ENCODE measurements at regions not wholly inside any gene's neighbourhood (a gene's known extent, or its start where the extent isn't known, plus 50 kb on each side); places are given as distances from the start of the nearest gene placed in this dataset.

GRCh38 chr2:16168506-16169264 lies 228.3 kb downstream of the MYCN start:
- H3K9me3 ChIP-seq (ENCODE audit: control insufficient read depth, insufficient read depth, low read depth, low read length), result no peaks in the 10 kb centered on the region
- no peak overlapping the region for H3K4me3 ChIP-seq (ENCODE audit: low read depth, low read length)
- TF ChIP-seq REST (tag by site-specific recombination; IDR thresholded peaks at IDR 0.05) (no peak), ZNF184 (tag by site-specific recombination; IDR thresholded peaks at IDR 0.05) (no peak), ZNF146 (tag by site-specific recombination; IDR thresholded peaks at IDR 0.05) (no peak), SCRT1 (tag by site-specific recombination; IDR thresholded peaks at IDR 0.05; ENCODE audit: borderline replicate concordance) (no peak), ZNF19 (tag by site-specific recombination; IDR thresholded peaks at IDR 0.05; ENCODE audit: low read depth) (no peak), ZNF701 (tag by site-specific recombination; IDR thresholded peaks at IDR 0.05) (no peak), ZNF24 (tag by site-specific recombination; IDR thresholded peaks at IDR 0.05) (no peak), ZNF777 (tag by site-specific recombination; IDR thresholded peaks at IDR 0.05; ENCODE audit: borderline replicate concordance) (no peak), ELK4 (IDR thresholded peaks at IDR 0.05; ENCODE audit: borderline replicate concordance, low read depth, low read length) (no peak), ZNF174 (tag by site-specific recombination; IDR thresholded peaks at IDR 0.05) (no peak), ZNF2 (tag by site-specific recombination; IDR thresholded peaks at IDR 0.05) (no peak)
- no peaks in the 10 kb centered on the region for H3K4me1 ChIP-seq (ENCODE audit: control insufficient read depth, insufficient read depth, low read length)
- ChIA-PET POLR2A (no interaction called here), CTCF (interaction anchor here (0.6 kb wide), 1 partner anchor 524 kb away, joined by 3 read pairs; no protein-coding TSS in a partner anchor)
- no peaks in the 10 kb centered on the region for H3K36me3 ChIP-seq (ENCODE audit: control insufficient read depth in 2 of 2, insufficient read depth in 1 of 2, low read length in 2 of 2)
- no peak overlapping the region for H3K27ac ChIP-seq (ENCODE audit: extremely low read depth, low read depth, low read length)

GRCh38 chr2:16167870-16168426 lies 227.6 kb downstream of the MYCN start:
- CTCF ChIA-PET, result no interaction called here
- Histone ChIP-seq H3K27ac (ENCODE audit: extremely low read depth, low read depth, low read length) (no peak overlapping the region), H3K36me3 (ENCODE audit: control insufficient read depth in 2 of 2, insufficient read depth in 1 of 2, low read length in 2 of 2) (no peaks in the 10 kb centered on the region), H3K4me3 (ENCODE audit: low read depth, low read length) (no peak overlapping the region), H3K9me3 (ENCODE audit: control insufficient read depth, insufficient read depth, low read depth, low read length) (no peaks in the 10 kb centered on the region), H3K4me1 (ENCODE audit: control insufficient read depth, insufficient read depth, low read length) (no peaks in the 10 kb centered on the region)
- POLR2A ChIA-PET, result no interaction called here
- no peak for TF ChIP-seq KLF16 (tag by site-specific recombination; IDR thresholded peaks at IDR 0.05)
- no peak for TF ChIP-seq ZNF211 (tag by site-specific recombination; IDR thresholded peaks at IDR 0.05; ENCODE audit: low read depth)
- TF ChIP-seq ZNF510 (tag by site-specific recombination; IDR thresholded peaks at IDR 0.05; ENCODE audit: insufficient replicate concordance), result no peak

- TF ChIP-seq ZNF558 (tag by site-specific recombination; IDR thresholded peaks at IDR 0.05) (no peak), ZNF24 (tag by site-specific recombination; IDR thresholded peaks at IDR 0.05) (no peak), ZNF280C (tag by site-specific recombination; IDR thresholded peaks at IDR 0.05) (no peak), ZBTB49 (tag by site-specific recombination; IDR thresholded peaks at IDR 0.05; ENCODE audit: low read depth) (no peak), HOXC10 (CRISPR knock-in tag; IDR thresholded peaks at IDR 0.05) (no peak), ZBTB17 (tag by site-specific recombination; IDR thresholded peaks at IDR 0.05) (no peak), ZNF791 (tag by site-specific recombination; IDR thresholded peaks at IDR 0.05) (no peak)
- CTCF ChIA-PET, result no interaction called here
Measured at GRCh38 chr2:16167451-16167861, 227.1 kb downstream of the MYCN start.

More at GRCh38 chr2:16167451-16167861, 227.1 kb downstream of the MYCN start:
- Histone ChIP-seq H3K36me3 (ENCODE audit: control insufficient read depth in 2 of 2, insufficient read depth in 1 of 2, low read length in 2 of 2) (no peaks in the 10 kb centered on the region), H3K9me3 (ENCODE audit: control insufficient read depth, insufficient read depth, low read depth, low read length) (no peaks in the 10 kb centered on the region), H3K4me3 (ENCODE audit: low read depth, low read length) (no peak overlapping the region), H3K27ac (ENCODE audit: extremely low read depth, low read depth, low read length) (no peak overlapping the region), H3K4me1 (ENCODE audit: control insufficient read depth, insufficient read depth, low read length) (no peaks in the 10 kb centered on the region)
- POLR2A ChIA-PET, result no interaction called here
